Endothelial cell of umbilical vein (primary cell): ENCODE measurements at regions not wholly inside any gene's neighbourhood (a gene's known extent, or its start where the extent isn't known, plus 50 kb on each side); places are given as distances from the start of the nearest gene placed in this dataset.

Source experiments
- BruUV-seq: library from RNA; stranded (reverse); fragments of 400-500 nt; replicated peaks from 2 replicates; lab custom pipeline; 2021; lab: Mats Ljungman, UMichigan
- CTCF ChIA-PET: fragments of 300-600, 350-600 bp; sonication (Branson Sonifier 250); formaldehyde crosslinking; loops from one replicate; lab custom pipeline; 2021; ENCODE audit warnings: antibody characterized with exemption, inconsistent platforms; lab: Charles Lee
- POLR2A ChIA-PET: fragments of 300-600, 350-600 bp; sonication (Branson Sonifier 250); formaldehyde crosslinking; loops from one replicate; lab custom pipeline; 2021; ENCODE audit warnings: antibody characterized with exemption, inconsistent platforms; lab: Charles Lee
- DNase-seq: peaks from one replicate; pipeline ENCODE4 v3.0.0-alpha.2; 2011; ENCODE audit warnings: low read depth, low spot score
- FAIRE-seq: peaks from 2 replicates; lab custom pipeline; 2011; peaks lifted over from hg19 to GRCh38; lab: Jason Lieb, UNC
- H2AFZ ChIP-seq: 2 replicates; pipeline ENCODE4 v1.6.0; 2012; ENCODE audit warnings: low read depth, low read length, control low read depth, inconsistent platforms
- H3K27ac ChIP-seq: 2 replicates; pipeline ENCODE4 v1.5.1; 2011; ENCODE audit warnings: low read depth, mild to moderate bottlenecking, control low read depth, low read length, moderate library complexity; ENCODE audit not compliant: insufficient read depth
- H3K27me3 ChIP-seq, 2 experiments: 2 replicates each; pipeline versions ENCODE4 v1.6.0 to v1.6.1; 2011; ENCODE audit warnings: low read length in 2 of 2, mixed read lengths in 1 of 2; ENCODE audit not compliant: control insufficient read depth in 2 of 2, insufficient read depth in 2 of 2
- H3K36me3 ChIP-seq, 2 experiments: 2 replicates in 1 of 2; 3 replicates in 1 of 2; pipeline ENCODE4 v1.5.1; 2011; ENCODE audit warnings: low read length in 2 of 2, mild to moderate bottlenecking in 1 of 2, moderate library complexity in 1 of 2; ENCODE audit not compliant: control insufficient read depth in 2 of 2, insufficient read depth in 2 of 2; ENCODE audit errors: extremely low read depth in 1 of 2
- H3K4me1 ChIP-seq: 3 replicates; pipeline ENCODE4 v1.5.1; 2011; ENCODE audit warnings: mild to moderate bottlenecking, low read length; ENCODE audit not compliant: control insufficient read depth, insufficient read depth; ENCODE audit errors: extremely low read depth
- H3K4me2 ChIP-seq: 2 replicates; pipeline ENCODE4 v1.6.1; 2011; ENCODE audit warnings: low read length, control low read depth, mixed read lengths; ENCODE audit not compliant: insufficient read depth
- H3K4me3 ChIP-seq, 3 experiments: fragments of 200-600 bp in 1 of 3; sonication (generic), shearing (Covaris generic) in 1 of 3; replicated peaks in 1 of 3; 2 replicates each; pipeline ENCODE4 v1.5.1; 2011 to 2016; ENCODE audit warnings: control low read depth in 3 of 3, low read length in 3 of 3, mild to moderate bottlenecking in 2 of 3, inconsistent platforms in 1 of 3, low read depth in 1 of 3, moderate library complexity in 1 of 3; ENCODE audit not compliant: insufficient read depth in 1 of 3
- H3K79me2 ChIP-seq: 2 replicates; pipeline ENCODE4 v1.6.0; 2012; ENCODE audit warnings: low read length, inconsistent platforms; ENCODE audit not compliant: control insufficient read depth, insufficient read depth
- H3K9ac ChIP-seq: replicated peaks from 2 replicates; pipeline ENCODE3; 2011; ENCODE audit warnings: low read length, control low read depth; ENCODE audit not compliant: insufficient read depth; ENCODE audit errors: extremely low read depth
- H3K9me1 ChIP-seq: replicated peaks from 3 replicates; pipeline ENCODE4 v1.6.0; 2011; ENCODE audit warnings: mild to moderate bottlenecking, low read length; ENCODE audit not compliant: control insufficient read depth, insufficient read depth; ENCODE audit errors: extremely low read depth
- H3K9me3 ChIP-seq: replicated peaks from 2 replicates; pipeline ENCODE4 v1.5.1; 2012; ENCODE audit warnings: low read length, inconsistent platforms; ENCODE audit not compliant: control insufficient read depth, insufficient read depth
- H4K20me1 ChIP-seq: replicated peaks from 2 replicates; pipeline ENCODE3; 2011; ENCODE audit warnings: mild to moderate bottlenecking, low read length; ENCODE audit not compliant: control insufficient read depth, insufficient read depth; ENCODE audit errors: extremely low read depth
- CTCF ChIP-seq, 2 donors: IDR thresholded peaks; 1 replicate in 1 of 2; 2 replicates in 1 of 2; pipeline ENCODE4 v1.5.1; 2011; ENCODE audit warnings: low read length in 2 of 2, mild to moderate bottlenecking in 2 of 2, moderate library complexity in 2 of 2, control low read depth in 1 of 2, inconsistent platforms in 1 of 2, low read depth in 1 of 2; ENCODE audit not compliant: insufficient read depth in 1 of 2; ENCODE audit errors: extremely low read depth in 1 of 2
- EZH2 ChIP-seq: IDR thresholded peaks from 2 replicates; pipeline ENCODE4 v1.6.1; 2012; ENCODE audit warnings: borderline replicate concordance, low read depth, mild to moderate bottlenecking, moderate library complexity, low read length, inconsistent platforms; ENCODE audit not compliant: severe bottlenecking
- FOS ChIP-seq: IDR thresholded peaks from 2 replicates; pipeline ENCODE4 v1.6.1; 2011; ENCODE audit warnings: mild to moderate bottlenecking, low read length, moderate library complexity, borderline replicate concordance; ENCODE audit not compliant: insufficient read depth
- GATA2 ChIP-seq: IDR thresholded peaks from 2 replicates; pipeline ENCODE4 v1.7.0; 2011; ENCODE audit warnings: low read depth, mild to moderate bottlenecking, moderate library complexity, mixed read lengths, low read length; ENCODE audit not compliant: insufficient read length, insufficient read depth
- JUN ChIP-seq: IDR thresholded peaks from 2 replicates; pipeline ENCODE4 v1.6.1; 2011; ENCODE audit warnings: borderline replicate concordance, low read depth; ENCODE audit not compliant: insufficient read length, insufficient read depth
- MAX ChIP-seq: IDR thresholded peaks from 2 replicates; pipeline ENCODE4 v1.6.1; 2011; ENCODE audit not compliant: insufficient read depth, insufficient read length
- MYC ChIP-seq: IDR thresholded peaks from one replicate; pipeline ENCODE4 v1.6.1; 2011; ENCODE audit warnings: mild to moderate bottlenecking, low read depth, low read length
- POLR2A ChIP-seq: IDR thresholded peaks from 2 replicates; pipeline ENCODE4 v1.6.1; 2012; ENCODE audit warnings: low read depth, mild to moderate bottlenecking, control low read depth, low read length
- POLR2AphosphoS5 ChIP-seq: IDR thresholded peaks from 2 replicates; pipeline ENCODE4 v1.6.1; 2012; ENCODE audit warnings: low read depth, mild to moderate bottlenecking, control low read depth, low read length, moderate library complexity; ENCODE audit not compliant: insufficient read depth
- dilution Hi-C: fragments of 300-500 bp; cut with MboI; formaldehyde crosslinking; loops from one replicate; pipeline ENCODE4 v1.15.0; 2019; ENCODE audit warnings: low sequenced_read_pairs; ENCODE audit not compliant: extremely low pct_ligation_motif_present
- intact Hi-C: fragments of 100-400 bp; cut with micrococcal nuclease; formaldehyde crosslinking; loops from one replicate; pipeline ENCODE4 v1.10.0; 2022

GRCh38 chr18:64337018-64337417 is 188.1 kb upstream of the LINC00305 start:
- FAIRE-seq: no peak
- Histone ChIP-seq H3K4me3 (no peak overlapping the region), H3K4me2 (no peak overlapping the region), H3K27ac (no peak overlapping the region), H3K27me3 (no peaks in the 10 kb centered on the region), H4K20me1 (no peaks in the 10 kb centered on the region), H3K4me1 (peaks cover 23% of the 10 kb centered on the region), H3K9me1 (no peaks in the 10 kb centered on the region), H2AFZ (no peak overlapping the region), H3K36me3 (no peaks in the 10 kb centered on the region), H3K79me2 (no peaks in the 10 kb centered on the region), H3K9ac (no peak overlapping the region), H3K9me3 (no peaks in the 10 kb centered on the region)
- dilution Hi-C loops (no loop called here), intact Hi-C loops (no loop called here)
- ChIA-PET POLR2A (no interaction called here), CTCF (no interaction called here)
- BruUV-seq: no TSS peak
- TF ChIP-seq POLR2AphosphoS5 (no peak), GATA2 (no peak), POLR2A (no peak)
- no peak for DNase-seq

GRCh38 chr18:64334748-64335147 is 185.9 kb upstream of the LINC00305 start:
- Histone ChIP-seq H3K9me1 (no peaks in the 10 kb centered on the region), H3K4me2 (no peak overlapping the region), H3K9me3 (no peaks in the 10 kb centered on the region), H2AFZ (no peak overlapping the region), H3K4me1 (peaks cover 23% of the 10 kb centered on the region), H3K36me3 (no peaks in the 10 kb centered on the region), H3K27ac (no peak overlapping the region), H3K79me2 (no peaks in the 10 kb centered on the region), H3K4me3 (no peak overlapping the region), H3K9ac (no peak overlapping the region), H4K20me1 (no peaks in the 10 kb centered on the region), H3K27me3 (no peaks in the 10 kb centered on the region)
- ChIA-PET POLR2A (no interaction called here), CTCF (no interaction called here)
- intact Hi-C loops (loop anchor here (5.0 kb wide), 1 partner anchor 237 kb away; no protein-coding TSS in a partner anchor), dilution Hi-C loops (no loop called here)
- BruUV-seq: no TSS peak
- TF ChIP-seq FOS (no peak), JUN (no peak), GATA2 (no peak), MAX (no peak), POLR2A (no peak), CTCF (IDR thresholded peaks at IDR 0.05; ENCODE audit: extremely low read depth in 1 of 2, insufficient read depth in 1 of 2, low read depth in 1 of 2, low read length in 2 of 2) (no peak), EZH2 (no peak), MYC (no peak), POLR2AphosphoS5 (no peak)
- no peak for DNase-seq
- FAIRE-seq: no peak
